ENCODE measurements at regions not wholly inside any gene's neighbourhood (a gene's known extent, or its start where the extent isn't known, plus 50 kb on each side); places are given as distances from the start of the nearest gene placed in this dataset. TPM values are rescaled to one million over a fixed set of nuclear protein-coding genes. Genes with fewer than 3 reads are reported as not detected.

MicroRNA genes in the stretch of these regions (microRNA counts, 767-probe panel; counts per million panel counts)
- microRNA hsa-let-7c: not detected
- microRNA hsa-miR-99a-5p: not detected

Small RNA genes in the stretch of these regions (microRNA-seq; reads per million reads assigned to microRNA genes)
- gene MIR125B2: 1.3 reads per million
- gene MIR99A: 7.8 reads per million, percentile 28 among the genes with 10 or more reads in this experiment
- 3.8 reads per million, percentile 15 among the genes with 10 or more reads in this experiment for gene MIRLET7C

Small RNA genes in the stretch of these regions (small RNA-seq; reads per million reads assigned to genes)
- gene MIR125B2 (ENCODE audit: low replicate concordance): 0.15 reads per million
- gene MIR99A (ENCODE audit: low replicate concordance): not detected
- gene MIRLET7C (ENCODE audit: low replicate concordance): not detected
- gene RNU1-98P (ENCODE audit: low replicate concordance): 0.37 reads per million, percentile 22 among the genes with 10 or more reads in this experiment
- not detected for gene RNU6-113P (ENCODE audit: low replicate concordance)
- gene RNU6-426P (ENCODE audit: low replicate concordance): not detected
- 0.27 reads per million, percentile 8 among the genes with 10 or more reads in this experiment for gene SNORD74B (ENCODE audit: low replicate concordance)

All from GM23338 (cell line).